GM18867 (cell line): ENCODE measurements at regions not wholly inside any gene's neighbourhood (a gene's known extent, or its start where the extent isn't known, plus 50 kb on each side); places are given as distances from the start of the nearest gene placed in this dataset.

Source experiments
- ATAC-seq: cut with Tn5 transposase; IDR thresholded peaks from one replicate; pipeline ENCODE4 v1.9.1; 2021; ENCODE audit warnings: mild to moderate bottlenecking, moderate library complexity; ENCODE audit not compliant: unreplicated experiment

- no peak for ATAC-seq
These were observed 232.0 kb downstream of the BCAS1 start for GRCh38 chr20:53838311-53838868.

DNA sequence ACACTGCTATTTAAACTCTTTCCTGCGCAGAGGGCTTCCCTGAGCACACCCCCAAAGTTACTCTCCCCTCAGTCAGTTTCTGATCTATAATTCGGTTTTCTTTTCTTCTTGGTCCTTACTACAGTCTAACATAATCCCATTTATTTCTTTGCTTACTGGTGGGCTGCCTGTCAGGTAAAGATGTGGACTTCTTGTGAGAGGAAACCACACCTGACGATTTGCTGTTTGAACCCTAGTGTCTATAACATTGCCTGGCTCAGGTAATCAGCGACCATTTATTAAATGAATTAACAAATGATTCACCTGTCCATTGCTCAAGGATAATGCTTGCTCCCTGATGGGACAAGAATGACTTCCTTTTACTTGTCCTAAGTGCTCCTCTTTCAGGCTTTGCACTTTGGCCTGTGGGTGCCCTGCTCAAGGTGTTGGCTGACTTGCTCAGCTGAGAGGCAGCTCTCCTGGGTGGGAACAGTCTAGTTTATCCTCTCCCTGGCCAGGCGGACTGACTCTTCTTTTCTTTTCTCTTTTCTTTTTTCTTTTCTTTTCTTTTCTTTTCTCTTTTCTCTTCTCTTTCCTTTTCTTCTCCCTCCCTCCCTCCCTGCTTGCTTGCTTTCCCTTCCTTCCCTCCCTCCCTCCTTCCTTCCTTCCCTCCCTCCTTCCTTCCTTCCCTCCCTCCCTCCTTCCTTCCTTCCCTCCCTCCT, 233.1 kb downstream of the BCAS1 start:
- no peak for ATAC-seq

GRCh38 chr20:53834749-53835148, 235.6 kb downstream of the BCAS1 start:
- ATAC-seq = no peak

DNA sequence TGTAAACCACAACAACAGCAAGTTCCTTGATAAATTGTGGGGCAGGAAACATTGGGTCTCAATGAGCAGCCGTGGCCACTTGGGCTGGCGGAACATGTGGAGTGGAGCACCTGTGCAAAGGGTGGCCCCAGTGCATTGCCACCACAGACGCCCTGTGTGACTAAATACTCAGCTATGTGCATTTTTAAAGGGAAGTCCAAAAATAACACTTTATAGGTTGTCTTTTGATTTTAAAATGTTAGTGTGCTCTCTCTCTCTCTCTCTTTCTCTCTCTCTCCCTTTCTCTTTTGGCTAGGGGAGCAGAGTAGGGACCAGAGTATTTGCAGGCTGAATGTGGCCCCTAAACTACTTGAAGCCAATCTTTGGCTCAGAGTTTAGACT, 236.3 kb downstream of the BCAS1 start:
- peak; percentile 44 for ATAC-seq

DNA sequence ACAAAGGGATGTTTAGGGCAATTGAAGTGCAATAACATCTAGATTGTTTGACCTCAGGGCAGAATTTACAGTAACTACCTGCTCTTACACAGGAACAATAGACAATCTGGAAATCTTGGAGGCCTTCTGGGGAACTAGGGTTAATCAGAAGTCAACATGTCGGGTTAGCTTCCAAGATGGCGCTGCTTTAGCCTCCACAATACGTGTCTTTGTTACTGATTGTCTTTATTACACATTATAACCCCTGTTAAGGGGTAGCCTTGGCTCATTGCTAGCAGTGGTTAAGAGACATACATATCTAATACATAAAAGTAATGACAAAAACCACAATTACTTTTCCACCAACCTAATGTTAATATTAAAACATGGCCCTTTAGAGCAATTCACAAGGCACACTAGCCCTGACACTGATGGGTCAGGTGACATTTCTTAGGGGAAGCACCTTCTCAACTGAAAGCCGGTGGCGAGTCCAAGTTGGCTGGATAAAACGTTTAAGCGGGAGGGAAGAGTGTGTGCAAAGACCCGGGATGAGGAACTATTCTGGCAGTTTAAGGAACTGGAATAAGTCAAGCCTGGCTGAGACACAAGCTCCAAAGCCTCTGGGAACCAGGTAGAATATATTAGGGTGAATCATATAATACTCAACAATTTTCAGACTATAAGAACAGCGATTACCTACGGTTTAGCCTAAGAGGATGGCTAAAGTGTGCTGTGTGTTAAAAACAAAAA, 236.9 kb downstream of the BCAS1 start:
- no peak for ATAC-seq

DNA sequence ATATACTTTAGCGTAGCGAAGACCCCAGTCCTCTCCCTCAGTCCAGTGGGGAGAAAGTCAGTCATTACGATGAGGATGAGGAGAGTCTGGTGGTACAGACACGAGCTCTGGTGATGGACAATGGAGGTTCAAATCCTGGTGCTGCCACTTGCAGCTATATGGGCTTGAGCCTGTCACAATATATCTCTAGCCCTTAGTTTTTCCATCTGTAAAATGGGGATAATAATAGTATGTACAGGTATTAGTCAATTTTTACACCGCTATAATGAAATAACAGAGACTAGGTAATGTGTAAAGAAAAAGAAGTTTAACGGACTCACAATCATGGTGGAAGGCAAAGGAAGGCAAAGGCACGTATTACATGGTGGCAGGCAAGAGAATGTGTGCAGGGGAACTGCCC, 237.9 kb downstream of the BCAS1 start:
- no peak for ATAC-seq

DNA sequence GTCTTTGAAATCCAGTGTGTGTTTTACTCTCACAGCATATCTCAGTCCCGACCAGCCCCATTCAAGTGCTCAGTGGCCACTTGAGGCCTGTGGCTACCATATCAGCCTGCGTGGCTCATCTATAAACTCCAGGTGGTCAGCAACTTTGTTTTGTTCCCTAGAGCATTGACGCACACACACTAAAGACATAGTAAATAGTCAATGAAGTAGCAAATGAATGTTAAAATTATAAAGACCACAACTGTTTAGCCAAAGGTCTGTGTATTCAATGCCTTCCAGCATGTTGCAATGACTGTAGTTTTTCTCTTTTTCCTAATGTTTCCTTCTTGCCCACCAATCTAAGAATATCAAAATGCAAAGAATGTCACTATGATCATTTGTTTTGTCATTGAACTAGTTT, 238.2 kb upstream of the ZNF217 start:
- no peak for ATAC-seq

GRCh38 chr20:53831228-53831627, 237.6 kb upstream of the ZNF217 start:
- no peak for ATAC-seq

DNA sequence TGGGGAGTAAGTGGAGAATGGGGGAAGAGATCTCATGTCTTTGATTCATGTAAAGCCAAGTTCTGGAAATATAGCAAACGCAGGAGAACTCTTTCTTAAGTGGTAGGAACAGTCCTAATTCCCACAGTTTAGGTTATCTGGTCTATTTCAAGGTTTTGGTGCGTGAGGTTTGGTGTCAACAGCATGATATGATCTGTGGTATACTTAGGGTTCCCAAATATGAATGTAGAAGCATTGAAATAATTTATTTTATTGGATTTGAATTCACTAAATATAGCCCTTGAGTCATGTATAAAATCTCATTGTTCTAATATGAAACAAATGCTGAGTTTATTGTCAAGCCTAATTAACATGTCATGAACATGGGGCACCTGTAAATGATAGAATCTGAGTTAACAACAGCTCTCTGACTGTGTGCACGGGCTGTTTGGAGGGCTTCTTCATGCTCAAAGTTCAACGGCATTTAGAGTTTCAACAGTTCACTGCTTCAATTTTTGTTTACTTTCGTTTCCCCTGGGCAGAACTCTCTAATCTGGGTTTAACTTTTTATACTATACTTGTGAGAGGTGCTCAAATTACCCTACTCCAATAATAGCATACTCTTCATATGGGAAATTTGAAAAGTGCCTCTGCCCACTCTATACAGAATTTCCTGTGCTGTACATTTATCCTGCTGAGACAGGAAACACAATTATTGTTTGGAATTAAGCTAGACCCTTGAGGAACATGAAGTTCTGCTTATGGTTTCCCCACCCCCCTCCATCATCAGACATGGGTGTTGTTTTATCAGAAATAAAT, 236.3 kb upstream of the ZNF217 start:
- ATAC-seq = peak; percentile 34

- no peak for ATAC-seq
These were observed 235.7 kb upstream of the ZNF217 start for GRCh38 chr20:53829255-53829723.

DNA sequence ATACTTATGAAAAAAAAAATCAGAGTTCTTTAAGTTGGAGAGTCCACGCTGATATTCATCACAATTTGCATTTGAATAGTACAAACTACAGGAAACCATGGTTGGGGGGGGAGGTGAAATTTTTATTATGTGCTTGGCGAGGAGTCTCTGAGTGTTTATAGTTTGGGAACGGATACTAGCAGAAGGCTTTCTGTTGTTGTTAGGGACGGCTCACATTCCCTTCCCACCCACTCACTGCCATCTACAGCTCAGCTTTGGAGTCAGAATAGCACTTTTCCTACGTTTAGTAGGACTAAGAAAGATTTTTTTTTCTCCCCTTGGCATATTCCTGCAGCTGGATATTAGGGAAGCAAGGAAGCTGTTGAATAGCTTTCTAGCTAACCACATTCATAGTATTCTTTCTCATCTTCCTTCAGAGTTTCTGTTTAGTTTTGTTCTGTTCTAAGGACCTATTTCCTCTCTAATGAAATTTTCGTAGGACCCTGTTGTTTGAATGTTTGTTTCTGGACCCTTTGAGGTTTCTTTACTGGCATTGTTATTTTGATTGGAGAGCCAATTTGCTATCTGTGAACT, 235.1 kb upstream of the ZNF217 start:
- no peak for ATAC-seq

DNA sequence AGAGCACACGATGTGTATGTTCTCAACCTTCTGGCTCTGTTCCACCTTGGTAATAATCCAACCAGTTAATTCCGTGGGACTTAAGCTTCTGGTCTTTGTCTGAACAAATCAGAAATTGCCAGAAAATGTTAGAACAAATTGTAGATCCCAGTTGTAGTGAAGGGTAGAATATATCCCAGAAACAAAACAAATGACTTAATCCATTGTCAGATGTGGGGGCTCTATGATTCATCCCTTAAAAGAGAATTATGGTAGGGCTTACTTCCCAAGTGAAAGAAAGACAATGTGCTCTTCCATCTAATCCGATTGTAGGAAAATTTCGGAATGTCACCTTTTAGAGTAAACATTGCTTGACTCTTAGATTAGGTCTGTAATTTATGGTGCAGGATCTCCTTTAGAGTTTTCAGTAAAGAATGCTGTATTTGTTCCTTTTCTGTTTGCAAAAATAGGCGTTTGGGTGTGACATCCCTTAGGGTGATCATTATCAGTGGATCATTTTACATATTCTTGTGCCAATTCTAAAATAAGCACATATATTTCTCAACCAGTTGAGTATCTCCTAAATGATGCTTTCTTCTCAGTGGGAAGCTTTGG, 234.5 kb upstream of the ZNF217 start:
- ATAC-seq = no peak

- ATAC-seq = no peak
These were observed 233.9 kb upstream of the ZNF217 start for GRCh38 chr20:53827292-53828087.

DNA sequence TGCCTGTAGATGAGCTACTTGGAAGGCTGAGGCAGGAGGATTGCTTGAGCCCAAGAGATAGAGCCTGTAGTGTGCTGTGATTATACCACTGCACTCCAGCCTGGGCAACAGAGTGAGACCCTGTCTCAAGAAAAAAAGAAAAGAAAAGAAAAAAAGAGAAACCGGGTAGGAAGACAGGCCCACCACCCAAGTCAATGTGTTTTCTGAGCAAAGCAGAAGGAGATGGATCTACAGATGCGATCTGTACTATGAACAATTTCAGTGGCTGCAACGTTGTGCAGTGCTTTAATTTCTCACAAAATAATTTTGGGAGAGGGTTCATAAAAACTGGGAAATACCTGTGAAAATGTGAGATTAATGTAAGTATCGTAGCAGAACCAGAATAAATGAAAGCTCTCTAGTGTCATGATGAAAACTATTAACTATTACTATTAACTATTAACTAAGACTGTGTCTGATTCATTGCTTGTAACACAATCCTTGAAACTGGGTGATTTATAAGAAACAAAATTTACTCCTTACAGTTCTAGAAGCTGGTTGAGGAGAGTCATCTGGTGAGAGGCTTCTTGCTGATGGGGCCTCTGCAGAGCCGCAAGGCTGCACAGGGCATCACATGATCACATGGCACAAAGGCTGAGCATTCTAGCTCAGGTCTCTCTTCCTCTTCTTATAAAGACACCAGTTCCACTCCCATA, 233.1 kb upstream of the ZNF217 start:
- ATAC-seq = peak; percentile 88

GRCh38 chr20:53826090-53826489, 232.5 kb upstream of the ZNF217 start:
- no peak for ATAC-seq

GRCh38 chr20:53825282-53825681, 231.6 kb upstream of the ZNF217 start:
- ATAC-seq = no peak

DNA sequence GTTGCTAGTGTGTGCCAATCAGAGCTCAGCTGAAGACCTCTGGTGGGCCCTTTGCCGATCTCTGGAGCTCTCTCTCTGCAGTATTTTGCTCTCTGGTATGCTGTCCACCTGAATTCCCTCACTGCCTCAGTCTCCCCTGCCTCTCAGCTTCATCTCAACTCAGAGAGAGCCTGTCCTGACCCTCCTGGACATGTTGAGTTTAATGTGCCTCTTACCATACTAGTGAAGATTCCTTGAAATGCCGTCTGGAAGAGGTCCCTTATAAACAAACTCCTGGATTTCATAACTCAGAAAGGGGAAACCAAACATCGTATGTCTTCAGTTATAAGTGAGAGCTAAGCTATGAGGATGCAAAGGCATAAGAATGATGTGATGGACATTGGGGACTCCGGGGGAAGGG, 231.1 kb upstream of the ZNF217 start:
- no peak for ATAC-seq

DNA sequence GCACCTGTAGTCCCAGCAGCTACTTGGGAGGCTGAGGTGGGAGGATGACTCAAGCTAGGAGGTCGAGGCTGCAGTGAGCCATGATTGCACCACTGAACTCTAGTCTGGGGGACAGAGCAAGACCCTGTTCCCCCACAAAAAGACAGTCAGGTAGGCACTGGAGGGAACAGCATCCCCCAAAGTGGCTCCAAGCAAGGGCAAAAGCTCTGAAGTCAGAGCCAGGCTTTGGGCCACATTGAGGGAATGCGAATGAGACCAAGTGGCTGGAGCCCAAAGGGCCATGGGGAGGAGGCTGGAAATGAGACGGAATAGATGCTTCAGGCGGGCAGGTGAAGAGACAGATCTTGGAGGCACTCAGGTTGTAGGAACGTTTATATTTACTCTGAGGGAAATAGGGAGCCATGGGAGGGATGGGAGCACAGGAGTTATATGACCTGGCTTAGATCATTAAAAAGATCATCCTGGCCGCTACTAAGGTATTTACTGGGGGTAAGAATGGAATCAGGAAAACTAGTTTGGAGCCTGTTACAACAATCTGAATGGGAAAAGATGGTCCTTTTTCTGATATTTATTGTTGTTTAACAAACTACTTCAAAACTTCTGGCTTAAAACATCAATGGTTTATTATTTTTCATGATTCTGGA, 229.6 kb upstream of the ZNF217 start:
- ATAC-seq = no peak

DNA sequence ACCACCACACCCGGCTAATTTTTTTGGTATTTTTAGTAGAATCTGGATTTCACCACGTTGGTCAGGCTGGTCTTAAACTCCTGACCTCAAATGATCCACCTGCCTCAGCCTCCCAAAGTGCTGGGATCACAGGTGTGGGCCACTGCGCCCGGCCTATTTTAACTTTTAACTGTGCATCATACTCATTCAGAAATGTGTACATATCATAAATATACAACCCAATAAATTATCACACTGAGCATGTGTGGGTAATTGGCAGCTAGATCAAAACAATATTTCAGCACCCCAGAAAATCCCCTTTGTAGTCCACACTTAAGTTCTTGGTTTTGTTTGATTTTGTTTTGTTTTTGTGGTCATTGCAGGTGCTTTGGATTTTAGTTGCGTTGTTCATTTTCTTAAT, 228.9 kb upstream of the ZNF217 start:
- no peak for ATAC-seq
